GM19035 (cell line): ENCODE measurements at regions not wholly inside any gene's neighbourhood (a gene's known extent, or its start where the extent isn't known, plus 50 kb on each side); places are given as distances from the start of the nearest gene placed in this dataset.
"Not testable (repeated sequence)": the region's sequence is repeated elsewhere in the genome, so short reads cannot be mapped to it uniquely, and the experiment has no call there.

Experiments used
- ATAC-seq: cut with Tn5 transposase; IDR thresholded peaks from one replicate; pipeline ENCODE4 v1.9.1; 2021; ENCODE audit not compliant: unreplicated experiment

GRCh38 chr7:110519851-110520250 is 571.1 kb upstream of the LRRN3 start:
- ATAC-seq = no peak

- no peak for ATAC-seq
Measured at GRCh38 chr7:110521357-110521911, 569.5 kb upstream of the LRRN3 start.

GRCh38 chr7:110522061-110522760 is 568.7 kb upstream of the LRRN3 start:
- no peak for ATAC-seq

GRCh38 chr7:110522761-110523200 is 568.1 kb upstream of the LRRN3 start:
- no peak for ATAC-seq

- no peak for ATAC-seq
Measured at GRCh38 chr7:110529175-110529574, 561.8 kb upstream of the LRRN3 start.

GRCh38 chr7:110531186-110531585 is 559.7 kb upstream of the LRRN3 start:
- no peak for ATAC-seq

GRCh38 chr7:110534241-110534931 is 556.5 kb upstream of the LRRN3 start:
- ATAC-seq = no peak

GRCh38 chr7:110539216-110539615 is 551.7 kb upstream of the LRRN3 start:
- no peak for ATAC-seq

- ATAC-seq = no peak
Measured at GRCh38 chr7:110541962-110542361, 549.0 kb upstream of the LRRN3 start.

GRCh38 chr7:110544194-110544593 is 546.7 kb upstream of the LRRN3 start:
- ATAC-seq = no peak

- ATAC-seq = no peak
Measured at GRCh38 chr7:110548372-110548771, 542.6 kb upstream of the LRRN3 start.

- ATAC-seq = no peak
Measured at GRCh38 chr7:110557136-110557535, 533.8 kb upstream of the LRRN3 start.

- not testable (repeated sequence) for ATAC-seq
Measured at GRCh38 chr7:110563286-110563685, 527.6 kb upstream of the LRRN3 start.

- no peak for ATAC-seq
Measured at GRCh38 chr7:110564246-110564645, 526.7 kb upstream of the LRRN3 start.

GRCh38 chr7:110568388-110568787 is 522.5 kb upstream of the LRRN3 start:
- no peak for ATAC-seq

- ATAC-seq = no peak
Measured at GRCh38 chr7:110568932-110569331, 522.0 kb upstream of the LRRN3 start.

GRCh38 chr7:110569486-110570205 is 521.3 kb upstream of the LRRN3 start:
- ATAC-seq = no peak

GRCh38 chr7:110573862-110574528 is 516.9 kb upstream of the LRRN3 start:
- no peak for ATAC-seq

GRCh38 chr7:110587294-110587693 is 503.6 kb upstream of the LRRN3 start:
- no peak for ATAC-seq

- no peak for ATAC-seq
Measured at GRCh38 chr7:110590415-110590814, 500.5 kb upstream of the LRRN3 start.

GRCh38 chr7:110591341-110591740 is 499.6 kb upstream of the LRRN3 start:
- ATAC-seq = no peak
